Mucosa of rectum (tissue), 2 donors: ENCODE measurements at regions not wholly inside any gene's neighbourhood (a gene's known extent, or its start where the extent isn't known, plus 50 kb on each side); places are given as distances from the start of the nearest gene placed in this dataset.
"Not testable (repeated sequence)": the region's sequence is repeated elsewhere in the genome, so short reads cannot be mapped to it uniquely, and the experiment has no call there.

Experiments used
- H3K27ac ChIP-seq, 2 donors: one replicate each; pipeline ENCODE4 v1.7.0; 2013; ENCODE audit warnings: inconsistent platforms in 2 of 2, low read depth in 2 of 2, low read length in 2 of 2
- H3K27me3 ChIP-seq, 2 donors: one replicate each; pipeline ENCODE4 v1.7.0; 2013; ENCODE audit warnings: low read length in 2 of 2; ENCODE audit not compliant: control insufficient read depth in 2 of 2, insufficient read depth in 2 of 2
- H3K36me3 ChIP-seq, 2 donors: one replicate each; pipeline ENCODE4 v1.7.0; 2013; ENCODE audit warnings: low read length in 2 of 2; ENCODE audit not compliant: control insufficient read depth in 2 of 2, insufficient read depth in 2 of 2
- H3K4me1 ChIP-seq, 2 donors: one replicate each; pipeline ENCODE4 v1.7.0; 2013; ENCODE audit warnings: low read length in 2 of 2, mild to moderate bottlenecking in 1 of 2; ENCODE audit not compliant: control insufficient read depth in 2 of 2, insufficient read depth in 2 of 2
- H3K4me3 ChIP-seq, 2 donors: one replicate each; pipeline ENCODE4 v1.7.0; 2013; ENCODE audit warnings: low read length in 2 of 2
- H3K9ac ChIP-seq, 2 donors: one replicate each; pipeline ENCODE4 v1.7.0; 2013; ENCODE audit warnings: low read length in 2 of 2, low read depth in 1 of 2, mild to moderate bottlenecking in 1 of 2
- H3K9me3 ChIP-seq, 2 donors: one replicate each; pipeline ENCODE4 v1.7.0; 2013; ENCODE audit warnings: low read length in 2 of 2; ENCODE audit not compliant: control insufficient read depth in 2 of 2
- donor health status: healthy.
- donor health status: Normal muscosa, but diverticular disease.

DNA sequence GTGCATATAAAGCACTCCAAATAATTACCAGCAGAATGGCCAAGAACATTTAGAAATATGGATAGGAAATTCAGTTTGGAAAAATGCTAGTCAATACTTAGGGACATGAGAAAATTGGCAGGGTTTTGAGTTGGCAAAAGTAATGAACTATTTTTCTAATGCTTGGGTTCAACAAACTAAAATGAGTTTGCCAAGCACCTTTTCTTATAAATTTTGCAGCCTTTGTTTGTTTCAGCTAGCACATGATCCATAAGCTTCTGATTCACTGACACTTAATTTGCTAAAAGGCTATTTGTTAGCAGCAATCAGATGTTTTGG lies 324.8 kb downstream of the QKI start:
- no peak overlapping the region for H3K27ac ChIP-seq
- no peaks in the 10 kb centered on the region for H3K4me1 ChIP-seq
- no peaks in the 10 kb centered on the region for H3K36me3 ChIP-seq
- no peaks in the 10 kb centered on the region for H3K9me3 ChIP-seq
- H3K27me3 ChIP-seq, result no peaks in the 10 kb centered on the region
- H3K9ac ChIP-seq, result no peak overlapping the region
- no peak overlapping the region for H3K4me3 ChIP-seq

- Histone ChIP-seq H3K27ac (no peak overlapping the region), H3K4me3 (no peak overlapping the region), H3K9me3 (no peaks in the 10 kb centered on the region), H3K4me1 (no peaks in the 10 kb centered on the region), H3K9ac (no peak overlapping the region), H3K36me3 (no peaks in the 10 kb centered on the region), H3K27me3 (no peaks in the 10 kb centered on the region)
Observed at GRCh38 chr6:163738725-163739407, 324.3 kb downstream of the QKI start.

- Histone ChIP-seq H3K4me1 (no peaks in the 10 kb centered on the region), H3K9me3 (no peaks in the 10 kb centered on the region), H3K9ac (no peak overlapping the region), H3K27me3 (no peaks in the 10 kb centered on the region), H3K36me3 (no peaks in the 10 kb centered on the region), H3K4me3 (no peak overlapping the region), H3K27ac (no peak overlapping the region)
Observed at GRCh38 chr6:163738304-163738703, 323.8 kb downstream of the QKI start.

DNA sequence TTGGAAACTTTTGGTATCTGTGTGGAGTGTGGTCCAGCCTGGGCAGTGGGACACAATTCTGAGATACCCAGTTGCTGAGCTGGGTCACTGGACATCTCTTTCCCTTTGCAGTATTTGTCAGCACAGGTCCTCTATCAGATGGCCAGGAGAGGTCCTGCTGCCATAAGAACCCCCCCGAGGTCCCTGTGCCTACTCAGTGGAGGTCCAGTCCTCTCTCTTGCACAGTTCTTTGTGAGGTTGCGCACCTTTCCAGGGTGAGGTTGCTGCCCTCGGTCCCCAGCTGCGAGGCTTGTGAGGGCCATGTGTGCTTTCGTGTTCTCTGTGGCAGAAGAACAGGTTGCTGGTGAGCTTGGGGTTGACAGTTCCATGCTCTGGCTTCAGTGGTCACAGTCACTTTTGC lies 320.6 kb downstream of the QKI start:
- Histone ChIP-seq H3K27ac (no peak overlapping the region), H3K36me3 (no peaks in the 10 kb centered on the region), H3K4me3 (no peak overlapping the region), H3K9me3 (no peaks in the 10 kb centered on the region), H3K27me3 (no peaks in the 10 kb centered on the region), H3K4me1 (no peaks in the 10 kb centered on the region), H3K9ac (no peak overlapping the region)

GRCh38 chr6:163733061-163733460 lies 318.5 kb downstream of the QKI start:
- Histone ChIP-seq H3K4me1 (no peaks in the 10 kb centered on the region), H3K27me3 (no peaks in the 10 kb centered on the region), H3K9ac (no peak overlapping the region), H3K27ac (no peak overlapping the region), H3K36me3 (no peaks in the 10 kb centered on the region), H3K4me3 (no peak overlapping the region), H3K9me3 (no peaks in the 10 kb centered on the region)

DNA sequence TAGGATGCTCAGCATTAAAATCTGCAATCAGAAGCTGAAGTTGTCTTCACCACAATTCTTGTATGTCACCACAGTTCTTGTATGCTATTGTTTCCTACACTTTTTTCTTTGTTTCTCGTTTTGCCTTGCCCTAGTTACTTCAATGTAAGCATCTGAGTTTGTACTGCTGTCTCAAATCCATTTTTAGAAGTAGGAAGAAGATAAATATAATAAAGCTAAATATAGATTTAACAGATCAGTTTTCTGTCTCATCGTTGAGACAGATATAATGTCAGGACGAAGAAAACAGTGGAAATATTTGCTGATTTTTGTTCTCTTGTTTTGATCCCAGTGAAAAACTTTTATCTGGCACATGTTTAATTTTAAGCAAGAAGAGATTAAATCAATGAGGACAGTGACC lies 318.0 kb downstream of the QKI start:
- no peaks in the 10 kb centered on the region for H3K9me3 ChIP-seq
- no peak overlapping the region for H3K9ac ChIP-seq
- no peak overlapping the region for H3K27ac ChIP-seq
- H3K36me3 ChIP-seq, result no peaks in the 10 kb centered on the region
- no peaks in the 10 kb centered on the region for H3K4me1 ChIP-seq
- no peak overlapping the region for H3K4me3 ChIP-seq
- H3K27me3 ChIP-seq, result no peaks in the 10 kb centered on the region

DNA sequence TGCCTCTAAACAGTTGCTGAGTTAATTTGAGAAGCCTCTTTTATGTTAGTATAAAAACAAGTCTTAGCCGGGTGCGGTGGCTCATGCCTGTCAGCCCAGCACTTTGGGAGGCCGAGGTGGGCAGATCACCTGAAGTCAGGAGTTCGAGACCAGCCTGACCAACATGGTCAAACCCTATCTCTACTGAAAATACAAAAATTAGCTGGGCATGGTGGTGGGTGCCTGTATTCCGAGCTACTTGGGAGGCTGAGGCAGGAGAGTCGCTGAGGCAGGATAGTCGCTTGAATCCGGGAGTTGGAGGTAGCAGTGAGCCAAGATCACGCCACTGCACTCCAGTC lies 317.5 kb downstream of the QKI start:
- H3K9me3 ChIP-seq, H3K4me3 ChIP-seq, H3K27ac ChIP-seq, H3K9ac ChIP-seq, H3K36me3 ChIP-seq, H3K4me1 ChIP-seq, H3K27me3 ChIP-seq: not testable (repeated sequence)

DNA sequence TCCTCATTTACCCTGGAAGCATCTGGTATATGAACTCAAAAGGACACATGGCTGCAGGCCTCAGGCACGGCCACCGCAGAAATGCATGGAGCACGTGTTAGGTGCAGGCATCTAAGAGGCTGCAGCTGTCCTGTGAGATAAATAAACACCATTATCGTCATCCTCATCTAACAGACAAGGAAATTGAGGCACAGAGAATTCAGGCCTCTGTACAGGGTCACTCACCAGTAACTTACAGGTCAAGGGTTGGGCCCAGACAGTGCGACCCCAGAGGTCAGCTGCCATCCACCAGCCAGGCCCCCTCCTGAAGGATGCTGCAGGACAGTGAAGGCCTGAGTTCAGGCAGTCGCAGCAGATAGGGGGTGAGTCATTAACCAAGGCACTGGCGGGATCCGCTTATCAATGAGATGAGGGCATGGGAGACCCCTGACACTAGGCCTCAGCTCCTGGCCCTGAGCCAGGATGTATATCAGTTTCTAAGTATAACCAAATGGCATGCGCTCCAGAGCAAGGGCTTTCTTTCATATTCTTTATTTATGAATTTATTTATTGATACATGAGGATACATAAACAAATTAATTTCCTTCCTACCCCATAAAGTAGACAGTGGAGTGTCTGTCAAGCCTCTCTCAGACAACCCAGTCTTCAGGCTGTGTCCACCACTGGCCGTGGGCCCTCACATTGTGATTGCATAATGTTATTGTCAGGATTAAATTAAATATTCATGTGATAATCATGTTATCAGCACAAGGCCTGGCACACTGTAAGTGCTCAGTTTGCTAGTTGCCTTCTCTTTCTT lies 316.9 kb downstream of the QKI start:
- no peak overlapping the region for H3K27ac ChIP-seq

DNA sequence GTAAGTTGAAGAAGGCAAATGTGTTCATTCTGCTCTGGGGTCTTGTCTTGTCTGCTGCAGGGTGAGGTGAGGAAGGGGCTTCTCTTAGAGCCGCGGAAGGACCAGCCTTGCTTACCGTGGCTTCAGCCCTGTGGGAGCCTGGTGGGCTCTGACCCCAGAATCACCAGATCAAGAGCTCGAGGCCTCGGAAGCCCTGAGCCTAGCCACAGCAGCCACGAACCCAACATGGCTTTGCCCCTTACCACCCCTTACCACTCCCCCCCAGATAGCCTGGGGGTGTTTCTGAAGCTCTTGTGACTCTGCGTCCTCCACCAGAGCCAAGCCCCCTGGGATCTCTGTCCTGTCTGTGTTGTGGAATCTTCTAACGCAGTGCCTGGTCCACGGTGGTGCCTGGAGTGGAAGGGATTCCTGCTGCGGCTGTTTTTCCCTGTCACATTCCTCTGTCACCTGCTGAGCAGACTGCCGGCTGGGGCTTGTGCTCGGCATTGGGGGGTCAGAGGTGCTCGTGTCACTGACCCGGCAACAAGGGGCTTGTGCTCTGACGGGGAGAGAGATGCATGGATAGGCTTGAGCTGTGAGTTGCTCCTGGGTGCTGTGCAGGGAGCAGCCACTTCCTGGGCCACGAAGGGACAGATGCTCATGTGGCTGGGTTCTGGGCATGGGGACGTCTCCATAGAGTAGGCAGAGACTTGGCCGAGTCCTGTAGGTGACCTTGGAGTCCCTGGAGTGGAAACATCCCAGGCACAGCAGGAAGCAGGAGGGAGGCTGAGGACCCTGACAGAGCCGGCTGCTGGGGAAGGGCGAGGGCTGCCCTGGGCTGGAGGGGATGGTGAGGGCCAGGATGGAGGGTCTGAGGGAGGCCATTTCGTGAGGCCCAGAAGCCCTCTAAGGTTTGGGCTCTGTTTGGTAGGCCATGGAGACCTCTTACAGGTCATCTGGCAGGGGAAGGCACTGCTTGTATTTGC lies 316.0 kb downstream of the QKI start:
- Histone ChIP-seq H3K4me1 (no peaks in the 10 kb centered on the region), H3K9me3 (no peaks in the 10 kb centered on the region), H3K27me3 (no peaks in the 10 kb centered on the region), H3K9ac (no peak overlapping the region), H3K36me3 (no peaks in the 10 kb centered on the region), H3K4me3 (no peak overlapping the region), H3K27ac (no peak overlapping the region)

More for the DNA sequence above, 316.9 kb downstream of the QKI start:
- Histone ChIP-seq H3K27me3 (no peaks in the 10 kb centered on the region), H3K9me3 (no peaks in the 10 kb centered on the region), H3K36me3 (no peaks in the 10 kb centered on the region), H3K4me1 (no peaks in the 10 kb centered on the region), H3K9ac (no peak overlapping the region), H3K4me3 (no peak overlapping the region)
